H1 (cell line): ENCODE measurements at regions not wholly inside any gene's neighbourhood (a gene's known extent, or its start where the extent isn't known, plus 50 kb on each side); places are given as distances from the start of the nearest gene placed in this dataset.
A peak's percentile ranks its signal among the peaks of the same experiment; 100 is the strongest.

Experiments used
- CTCF ChIA-PET: fragments of 300-600 bp; sonication (Branson Sonifier 250); formaldehyde crosslinking; loops from one replicate; lab custom pipeline; 2021; ENCODE audit not compliant: partially characterized antibody; lab: Charles Lee
- POLR2A ChIA-PET: fragments of 300-600 bp; sonication (Branson Sonifier 250); formaldehyde crosslinking; loops from one replicate; lab custom pipeline; 2021; ENCODE audit warnings: inconsistent platforms; ENCODE audit not compliant: partially characterized antibody; lab: Charles Lee
- DNase-seq, 2 experiments: peaks; one replicate each; pipeline versions ENCODE4 v3.0.0 to v3.0.0-alpha.2; 2010 to 2022; ENCODE audit warnings: low spot score in 2 of 2, low read depth in 1 of 2, mixed read lengths in 1 of 2
- FAIRE-seq: peaks from 2 replicates; lab custom pipeline; 2011; peaks lifted over from hg19 to GRCh38; lab: Jason Lieb, UNC
- H2AFZ ChIP-seq: 2 replicates; pipeline ENCODE4 v1.8.1; 2012; ENCODE audit warnings: low read length, inconsistent platforms
- H2AK5ac ChIP-seq: 2 replicates; pipeline ENCODE4 v1.6.1; 2013; ENCODE audit warnings: low read depth, low read length
- H2BK120ac ChIP-seq: replicated peaks from 2 replicates; pipeline ENCODE3; 2013; ENCODE audit warnings: low read depth, low read length, inconsistent platforms
- H2BK12ac ChIP-seq: 2 replicates; pipeline ENCODE4 v1.6.1; 2013; ENCODE audit warnings: low read depth, low read length
- H2BK15ac ChIP-seq: 2 replicates; pipeline ENCODE4 v1.6.1; 2013; ENCODE audit warnings: low read length
- H2BK20ac ChIP-seq: 2 replicates; pipeline ENCODE4 v1.6.1; 2013; ENCODE audit warnings: low read length
- H2BK5ac ChIP-seq: 2 replicates; pipeline ENCODE4 v1.6.1; 2013; ENCODE audit warnings: low read depth, low read length
- H3K14ac ChIP-seq: 2 replicates; pipeline ENCODE4 v1.6.1; 2013; ENCODE audit warnings: inconsistent platforms; ENCODE audit not compliant: insufficient read length
- H3K18ac ChIP-seq: 2 replicates; pipeline ENCODE4 v1.6.1; 2013; ENCODE audit warnings: low read length; ENCODE audit errors: extremely low read depth
- H3K23ac ChIP-seq: 2 replicates; pipeline ENCODE4 v1.6.1; 2013; ENCODE audit warnings: inconsistent platforms; ENCODE audit not compliant: insufficient read length
- H3K23me2 ChIP-seq: 2 replicates; pipeline ENCODE4 v1.6.1; 2013; ENCODE audit warnings: low read depth, low read length
- H3K27ac ChIP-seq: 2 replicates; pipeline ENCODE4 v1.6.1; 2011; ENCODE audit warnings: low read depth, low read length, inconsistent platforms
- H3K27me3 ChIP-seq, 4 experiments: replicated peaks in 1 of 4; 1 replicate in 1 of 4; 2 replicates in 3 of 4; pipeline versions ENCODE4 v1.6.1 to v1.8.1; 2011 to 2013; ENCODE audit warnings: low read length in 3 of 4, mild to moderate bottlenecking in 3 of 4, inconsistent platforms in 2 of 4, mixed read lengths in 2 of 4, moderate library complexity in 1 of 4; ENCODE audit not compliant: control insufficient read depth in 3 of 4, insufficient read depth in 3 of 4; ENCODE audit errors: extremely low read depth in 1 of 4
- H3K36me3 ChIP-seq, 4 experiments: 2 replicates each; pipeline versions ENCODE4 v1.6.1 to v1.8.1; 2011 to 2013; ENCODE audit warnings: mild to moderate bottlenecking in 4 of 4, low read length in 3 of 4, moderate library complexity in 2 of 4, control low read depth in 1 of 4, inconsistent platforms in 1 of 4; ENCODE audit not compliant: insufficient read depth in 4 of 4, control insufficient read depth in 2 of 4
- H3K4ac ChIP-seq: replicated peaks from 2 replicates; pipeline ENCODE3; 2013; ENCODE audit warnings: low read length, low read depth, mixed read lengths, inconsistent platforms; ENCODE audit not compliant: insufficient read length
- H3K4me1 ChIP-seq, 4 experiments: replicated peaks in 1 of 4; 1 replicate in 1 of 4; 2 replicates in 3 of 4; pipeline versions ENCODE4 v1.6.1 to v1.8.1; 2011 to 2013; ENCODE audit warnings: low read length in 3 of 4, inconsistent platforms in 2 of 4, mixed read lengths in 1 of 4; ENCODE audit not compliant: insufficient read depth in 4 of 4, control insufficient read depth in 3 of 4
- H3K4me2 ChIP-seq, 2 experiments: 2 replicates each; pipeline versions ENCODE4 v1.6.1 to v1.8.1; 2011 to 2013; ENCODE audit warnings: low read depth in 2 of 2, low read length in 2 of 2, control low read depth in 1 of 2, inconsistent platforms in 1 of 2, mild to moderate bottlenecking in 1 of 2; ENCODE audit not compliant: insufficient read depth in 1 of 2
- H3K4me3 ChIP-seq, 4 experiments: fragments of 200-600, 300-600 bp in 1 of 4; sonication (generic), shearing (Covaris generic), sonication (Bioruptor Twin) in 1 of 4; 2 replicates each; pipeline versions ENCODE4 v1.5.1 to v1.8.1; 2011 to 2016; ENCODE audit warnings: low read length in 4 of 4, low read depth in 3 of 4, control low read depth in 2 of 4, inconsistent platforms in 2 of 4, mild to moderate bottlenecking in 2 of 4, mixed read lengths in 1 of 4, moderate library complexity in 1 of 4; ENCODE audit not compliant: insufficient read depth in 2 of 4; ENCODE audit errors: extremely low read depth in 1 of 4
- H3K56ac ChIP-seq: replicated peaks from 2 replicates; pipeline ENCODE3; 2013; ENCODE audit warnings: low read depth, mild to moderate bottlenecking, mixed read lengths, low read length, inconsistent platforms; ENCODE audit not compliant: insufficient read length
- H3K79me1 ChIP-seq: 2 replicates; pipeline ENCODE4 v1.6.1; 2013; ENCODE audit warnings: low read depth, low read length, control low read depth
- H3K79me2 ChIP-seq, 2 experiments: 2 replicates each; pipeline versions ENCODE4 v1.6.1 to v1.8.1; 2012 to 2013; ENCODE audit warnings: low read length in 2 of 2, mild to moderate bottlenecking in 2 of 2, inconsistent platforms in 1 of 2; ENCODE audit not compliant: insufficient read depth in 2 of 2, control insufficient read depth in 1 of 2
- H3K9ac ChIP-seq, 4 experiments: replicated peaks in 1 of 4; 1 replicate in 1 of 4; 2 replicates in 3 of 4; pipeline versions ENCODE4 v1.6.1 to v1.8.1; 2011 to 2013; ENCODE audit warnings: low read depth in 3 of 4, low read length in 3 of 4, control low read depth in 2 of 4, mild to moderate bottlenecking in 2 of 4, moderate library complexity in 2 of 4, inconsistent platforms in 1 of 4; ENCODE audit errors: extremely low read depth in 1 of 4
- H3K9me3 ChIP-seq, 2 experiments: 2 replicates each; pipeline versions ENCODE4 v1.6.1 to v1.8.1; 2012 to 2013; ENCODE audit warnings: mild to moderate bottlenecking in 2 of 2, moderate library complexity in 2 of 2, control low read depth in 1 of 2, inconsistent platforms in 1 of 2, low read depth in 1 of 2, low read length in 1 of 2, mixed read lengths in 1 of 2; ENCODE audit not compliant: insufficient read depth in 2 of 2
- H4K20me1 ChIP-seq, 2 experiments: replicated peaks in 1 of 2; 2 replicates each; pipeline versions ENCODE3 to v1.8.1; 2011 to 2013; ENCODE audit warnings: inconsistent platforms in 2 of 2, low read length in 2 of 2, mild to moderate bottlenecking in 1 of 2; ENCODE audit not compliant: insufficient read depth in 2 of 2, control insufficient read depth in 1 of 2
- H4K5ac ChIP-seq: 2 replicates; pipeline ENCODE4 v1.6.1; 2013; ENCODE audit warnings: low read length, low read depth, mixed read lengths, inconsistent platforms; ENCODE audit not compliant: insufficient read length
- H4K8ac ChIP-seq: 2 replicates; pipeline ENCODE4 v1.8.0; 2013; ENCODE audit warnings: mild to moderate bottlenecking, moderate library complexity, low read length, inconsistent platforms; ENCODE audit not compliant: insufficient read depth; ENCODE audit errors: extremely low read depth
- H4K91ac ChIP-seq: replicated peaks from 2 replicates; pipeline ENCODE3; 2013; ENCODE audit warnings: low read length, mixed read lengths, inconsistent platforms; ENCODE audit not compliant: insufficient read length
- BCL11A ChIP-seq, 2 experiments: IDR thresholded peaks; one replicate each; pipeline ENCODE4 v1.6.1; 2011; ENCODE audit warnings: low read depth in 2 of 2, low read length in 2 of 2, mild to moderate bottlenecking in 2 of 2
- CBX8 ChIP-seq: fragments of 300-800, 300-1000 bp; sonication (generic); IDR thresholded peaks from 2 replicates; pipeline ENCODE4 v1.7.1; 2016; ENCODE audit warnings: low read depth, low read length, borderline replicate concordance
- CHD2 ChIP-seq: IDR thresholded peaks from 2 replicates; pipeline ENCODE4 v1.6.1; 2012; ENCODE audit warnings: low read length, improper control_type of control experiment
- CTCF ChIP-seq, 3 experiments: IDR thresholded peaks; 1 replicate in 2 of 3; 2 replicates in 1 of 3; pipeline versions ENCODE4 v1.5.1 to v1.6.1; 2011; ENCODE audit warnings: low read length in 3 of 3, mild to moderate bottlenecking in 3 of 3, inconsistent platforms in 2 of 3, low read depth in 1 of 3, moderate library complexity in 1 of 3; ENCODE audit not compliant: insufficient read depth in 1 of 3; ENCODE audit errors: control extremely low read depth in 1 of 3
- HDAC6 ChIP-seq: IDR thresholded peaks from one replicate; pipeline ENCODE4 v1.7.1; 2012; ENCODE audit warnings: low read depth, mild to moderate bottlenecking, inconsistent platforms, low read length, moderate library complexity
- RNF2 ChIP-seq: fragments of 200-900, 300-1000 bp; sonication (generic); IDR thresholded peaks from 2 replicates; pipeline ENCODE4 v1.7.1; 2016; ENCODE audit warnings: borderline replicate concordance, low read depth, mild to moderate bottlenecking, antibody characterized with exemption, low read length; ENCODE audit not compliant: poor library complexity, severe bottlenecking; ENCODE audit errors: missing control alignments
- SAP30 ChIP-seq: fragments of 300-600 bp; sonication (generic); IDR thresholded peaks from 2 replicates; pipeline ENCODE4 v1.7.1; 2012; ENCODE audit warnings: low read length, moderate library complexity, mild to moderate bottlenecking, inconsistent platforms; ENCODE audit not compliant: insufficient read depth, insufficient replicate concordance
- SRF ChIP-seq: IDR thresholded peaks from 2 replicates; pipeline ENCODE4 v1.6.1; 2011; ENCODE audit warnings: mild to moderate bottlenecking, low read depth, low read length, moderate library complexity
- TEAD4 ChIP-seq: IDR thresholded peaks from 2 replicates; pipeline ENCODE4 v1.6.1; 2012; ENCODE audit warnings: low read depth, low read length, inconsistent platforms, mixed read lengths
- WGBS, 2 experiments: shearing (Covaris generic) in 1 of 2; methylation state at CpG; one replicate each; pipeline versions ENCODE4 v1.1.6 to v1.1.7; 2013 to 2015; ENCODE audit warnings: low lambda C conversion rate in 2 of 2, mixed read lengths in 2 of 2, inconsistent platforms in 1 of 2, low coverage in 1 of 2, missing lambda C conversion rate in 1 of 2; ENCODE audit not compliant: insufficient replicate concordance in 2 of 2, insufficient coverage in 1 of 2, insufficient read length in 1 of 2; ENCODE audit errors: extremely low coverage in 1 of 2, missing lambda C conversion rate in 1 of 2; 5-methylcytosine and 5-hydroxymethylcytosine counted together

GRCh38 chr16:86387468-86388440, 122.6 kb upstream of the FOXF1 start:
- no peaks in the 10 kb centered on the region; the same call in 1 of the 2 replicates for H3K23me2 ChIP-seq
- H3K9ac ChIP-seq: no peak overlapping the region
- H4K5ac ChIP-seq: no peak overlapping the region
- H2BK5ac ChIP-seq: no peak overlapping the region
- WGBS, 2 experiments: 90% methylated on average over 24 of the region's 24 CpGs; no CpG with 5 or more reads in 1 of the 2 experiments
- no peak overlapping the region for H3K4me2 ChIP-seq
- no peak overlapping the region for H3K56ac ChIP-seq
- no peaks in the 10 kb centered on the region for H3K79me2 ChIP-seq
- H4K91ac ChIP-seq: no peak overlapping the region
- H2BK15ac ChIP-seq: 0 out of 2 replicates have a peak overlapping the region, but pooled peaks have one; percentile 8
- FAIRE-seq: no peak
- no peak for DNase-seq
- H3K4me1 ChIP-seq: no peaks in the 10 kb centered on the region; a peak in 1 of 7 replicates
- H3K36me3 ChIP-seq: no peaks in the 10 kb centered on the region
- H2AFZ ChIP-seq: no peak overlapping the region
- H3K27me3 ChIP-seq: no peaks in the 10 kb centered on the region
- H3K18ac ChIP-seq: no peak overlapping the region
- H3K4me3 ChIP-seq: no peak overlapping the region
- H3K4ac ChIP-seq: no peak overlapping the region
- no peak overlapping the region for H3K27ac ChIP-seq
- H3K79me1 ChIP-seq: no peaks in the 10 kb centered on the region
- no peaks in the 10 kb centered on the region for H3K9me3 ChIP-seq
- TF ChIP-seq RNF2 (no peak), CBX8 (no peak), SAP30 (no peak), BCL11A (IDR thresholded peaks at IDR 0.05; ENCODE audit: low read depth in 2 of 2, low read length in 2 of 2) (no peak), CTCF (IDR thresholded peaks at IDR 0.05; ENCODE audit: control extremely low read depth in 1 of 3, insufficient read depth in 1 of 3, low read depth in 1 of 3, low read length in 3 of 3) (no peak), HDAC6 (no peak), SRF (no peak), CHD2 (no peak), TEAD4 (no peak)
- H2AK5ac ChIP-seq: no peak overlapping the region; the same call in 1 of the 2 replicates
- H2BK12ac ChIP-seq: no peak overlapping the region
- no peak overlapping the region for H2BK120ac ChIP-seq
- no peak overlapping the region for H3K14ac ChIP-seq
- ChIA-PET POLR2A (no interaction called here), CTCF (interaction anchor here (1.1 to 1.4 kb wide), 3 partner anchors 8 to 48 kb away, joined by 3 to 4 read pairs (median 3); no protein-coding TSS in a partner anchor)
- no peak overlapping the region for H3K23ac ChIP-seq
- no peak overlapping the region for H4K8ac ChIP-seq
- H2BK20ac ChIP-seq: no peak overlapping the region
- H4K20me1 ChIP-seq: no peaks in the 10 kb centered on the region
